ENCODE measurements at regions not wholly inside any gene's neighbourhood (a gene's known extent, or its start where the extent isn't known, plus 50 kb on each side); places are given as distances from the start of the nearest gene placed in this dataset.
A peak's percentile ranks its signal among the peaks of the same experiment; 100 is the strongest.

DNA sequence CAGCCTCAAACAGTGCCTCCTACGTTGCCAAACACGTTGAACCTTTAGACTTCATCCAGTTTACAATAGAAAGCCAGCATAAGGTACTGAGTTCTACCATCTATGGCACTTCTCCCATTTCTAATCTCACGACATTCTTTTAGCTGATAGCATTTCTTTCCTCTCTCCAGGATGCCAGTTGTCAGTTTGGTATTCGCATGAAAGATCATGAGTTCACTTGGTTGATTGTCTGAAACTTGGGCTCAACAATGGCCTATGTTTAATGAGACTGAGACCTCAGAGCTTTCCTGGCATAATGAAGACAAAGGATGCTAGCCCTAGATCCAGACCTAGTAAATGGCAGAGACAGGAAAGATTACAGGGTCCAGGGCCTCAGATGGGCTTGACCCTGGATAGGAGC is 69.2 kb upstream of the SPRY1 start:
- no peak for TF ChIP-seq EZH2 (IDR thresholded peaks at IDR 0.05; ENCODE audit: borderline replicate concordance, low read depth, low read length, poor library complexity, severe bottlenecking)
- TF ChIP-seq, protein P1, sequence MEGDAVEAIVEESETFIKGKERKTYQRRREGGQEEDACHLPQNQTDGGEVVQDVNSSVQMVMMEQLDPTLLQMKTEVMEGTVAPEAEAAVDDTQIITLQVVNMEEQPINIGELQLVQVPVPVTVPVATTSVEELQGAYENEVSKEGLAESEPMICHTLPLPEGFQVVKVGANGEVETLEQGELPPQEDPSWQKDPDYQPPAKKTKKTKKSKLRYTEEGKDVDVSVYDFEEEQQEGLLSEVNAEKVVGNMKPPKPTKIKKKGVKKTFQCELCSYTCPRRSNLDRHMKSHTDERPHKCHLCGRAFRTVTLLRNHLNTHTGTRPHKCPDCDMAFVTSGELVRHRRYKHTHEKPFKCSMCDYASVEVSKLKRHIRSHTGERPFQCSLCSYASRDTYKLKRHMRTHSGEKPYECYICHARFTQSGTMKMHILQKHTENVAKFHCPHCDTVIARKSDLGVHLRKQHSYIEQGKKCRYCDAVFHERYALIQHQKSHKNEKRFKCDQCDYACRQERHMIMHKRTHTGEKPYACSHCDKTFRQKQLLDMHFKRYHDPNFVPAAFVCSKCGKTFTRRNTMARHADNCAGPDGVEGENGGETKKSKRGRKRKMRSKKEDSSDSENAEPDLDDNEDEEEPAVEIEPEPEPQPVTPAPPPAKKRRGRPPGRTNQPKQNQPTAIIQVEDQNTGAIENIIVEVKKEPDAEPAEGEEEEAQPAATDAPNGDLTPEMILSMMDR (conservative IDR thresholded peaks at IDR 0.05; ENCODE audit: low read depth, low read length): no peak
- no peaks in the 10 kb centered on the region for H3K4me1 ChIP-seq (ENCODE audit: insufficient read depth, low read length, poor library complexity, severe bottlenecking)
- ChIA-PET POLR2A (ENCODE audit: low non-redundant PET) (no interaction called here), CTCF (no interaction called here)
- H3K36me3 ChIP-seq (ENCODE audit: insufficient read depth, low read length, poor library complexity, severe bottlenecking): no peaks in the 10 kb centered on the region
- H3K27ac ChIP-seq (ENCODE audit: low read depth, low read length, poor library complexity, severe bottlenecking): no peak overlapping the region
- intact Hi-C loops (cut with micrococcal nuclease; ENCODE audit: unreplicated experiment): no loop called here
- no peaks in the 10 kb centered on the region for H3K9me3 ChIP-seq (ENCODE audit: low read depth, low read length, poor library complexity, severe bottlenecking)
- H3K27me3 ChIP-seq (replicated peaks; ENCODE audit: insufficient read depth, low read depth, low read length, poor library complexity): no peaks in the 10 kb centered on the region
- no TSS peak for BruUV-seq (replicated peaks)
- no peak overlapping the region for H3K4me3 ChIP-seq (ENCODE audit: low read depth, low read length, poor library complexity, severe bottlenecking)
- DNase-seq (ENCODE audit: low spot score): no peak

DNA sequence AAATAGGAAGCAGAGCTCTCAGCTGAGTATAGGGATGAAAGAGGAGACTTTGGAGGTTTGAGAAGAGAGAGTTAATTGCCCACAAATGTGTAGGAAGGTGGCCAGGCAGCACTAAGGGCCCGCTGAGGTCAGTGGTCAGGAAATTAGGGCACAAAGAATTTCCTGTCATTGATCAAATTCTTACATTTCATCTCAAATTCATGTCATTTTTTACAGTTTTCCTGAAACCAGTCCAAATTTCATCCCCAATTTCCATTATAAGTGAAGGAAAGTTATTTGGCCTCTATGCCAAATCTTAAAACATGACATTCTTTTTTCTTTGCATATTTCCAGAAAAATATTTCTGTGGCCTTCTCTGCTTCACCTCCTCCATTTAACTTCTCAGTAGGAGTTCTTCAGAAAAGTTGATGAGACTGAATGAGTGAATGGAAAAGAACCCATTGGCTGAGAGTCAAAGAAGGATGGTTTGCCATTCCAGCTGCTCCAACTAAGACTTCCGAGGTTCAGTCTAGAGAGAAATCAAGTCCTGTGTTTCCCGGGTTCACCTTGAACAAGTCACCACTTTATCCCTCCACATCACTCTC is 68.7 kb upstream of the SPRY1 start:
- CTCF ChIA-PET: no interaction called here
- peak; percentile 10 for DNase-seq (ENCODE audit: low spot score)
- no peaks in the 10 kb centered on the region for H3K36me3 ChIP-seq (ENCODE audit: insufficient read depth, low read length, poor library complexity, severe bottlenecking)

DNA sequence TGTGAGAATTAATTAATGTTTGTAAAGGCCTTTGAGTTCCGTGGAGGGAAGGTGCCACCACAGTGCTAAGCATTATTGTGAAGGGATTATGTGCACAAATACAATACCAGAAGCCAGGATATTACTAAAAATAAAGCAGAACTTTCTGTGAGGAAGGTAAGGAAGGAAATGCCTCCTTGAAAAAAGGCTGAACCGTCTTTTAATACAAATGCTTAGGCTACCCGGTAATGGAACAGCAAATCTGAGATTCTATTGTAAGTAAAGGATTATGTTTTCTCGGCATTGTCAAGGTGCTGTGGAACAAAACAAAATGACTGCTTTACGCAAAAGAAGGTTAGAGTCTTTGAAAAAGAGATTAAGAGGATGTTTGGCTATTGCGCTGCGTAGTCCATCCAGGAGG is 57.9 kb upstream of the SPRY1 start:
- no TSS peak for BruUV-seq (replicated peaks)
- CTCF ChIA-PET: no interaction called here
- no peak overlapping the region for H3K27ac ChIP-seq (ENCODE audit: low read depth, low read length, poor library complexity, severe bottlenecking)
- no peak for TF ChIP-seq EZH2 (IDR thresholded peaks at IDR 0.05; ENCODE audit: borderline replicate concordance, low read depth, low read length, poor library complexity, severe bottlenecking)
- TF ChIP-seq, protein P1 (conservative IDR thresholded peaks at IDR 0.05; ENCODE audit: low read depth, low read length): no peak
- no peaks in the 10 kb centered on the region for H3K9me3 ChIP-seq (ENCODE audit: low read depth, low read length, poor library complexity, severe bottlenecking)
- H3K4me3 ChIP-seq (ENCODE audit: low read depth, low read length, poor library complexity, severe bottlenecking): no peak overlapping the region
- POLR2A ChIA-PET (ENCODE audit: low non-redundant PET): no interaction called here
- no peak for DNase-seq (ENCODE audit: low spot score)
- peaks cover 7% of the 10 kb centered on the region for H3K4me1 ChIP-seq (ENCODE audit: insufficient read depth, low read length, poor library complexity, severe bottlenecking)
- no peaks in the 10 kb centered on the region for H3K36me3 ChIP-seq (ENCODE audit: insufficient read depth, low read length, poor library complexity, severe bottlenecking)
- intact Hi-C loops (cut with micrococcal nuclease; ENCODE audit: unreplicated experiment): no loop called here
- no peaks in the 10 kb centered on the region for H3K27me3 ChIP-seq (replicated peaks; ENCODE audit: insufficient read depth, low read depth, low read length, poor library complexity)

More for the DNA sequence above, 68.7 kb upstream of the SPRY1 start:
- no peak for TF ChIP-seq EZH2 (IDR thresholded peaks at IDR 0.05; ENCODE audit: borderline replicate concordance, low read depth, low read length, poor library complexity, severe bottlenecking)
- TF ChIP-seq, protein P1 (conservative IDR thresholded peaks at IDR 0.05; ENCODE audit: low read depth, low read length): no peak
- H3K4me3 ChIP-seq (ENCODE audit: low read depth, low read length, poor library complexity, severe bottlenecking): no peak overlapping the region
- H3K9me3 ChIP-seq (ENCODE audit: low read depth, low read length, poor library complexity, severe bottlenecking): no peaks in the 10 kb centered on the region
- BruUV-seq (replicated peaks): no TSS peak
- no peaks in the 10 kb centered on the region for H3K27me3 ChIP-seq (replicated peaks; ENCODE audit: insufficient read depth, low read depth, low read length, poor library complexity)
- POLR2A ChIA-PET (ENCODE audit: low non-redundant PET): no interaction called here
- H3K27ac ChIP-seq (ENCODE audit: low read depth, low read length, poor library complexity, severe bottlenecking): no peak overlapping the region
- intact Hi-C loops (cut with micrococcal nuclease; ENCODE audit: unreplicated experiment): no loop called here
- H3K4me1 ChIP-seq (ENCODE audit: insufficient read depth, low read length, poor library complexity, severe bottlenecking): no peaks in the 10 kb centered on the region

Measured in A673 (cell line).